ENCODE measurements at regions not wholly inside any gene's neighbourhood (a gene's known extent, or its start where the extent isn't known, plus 50 kb on each side); places are given as distances from the start of the nearest gene placed in this dataset.
A peak's percentile ranks its signal among the peaks of the same experiment; 100 is the strongest.
"Not testable (repeated sequence)": the region's sequence is repeated elsewhere in the genome, so short reads cannot be mapped to it uniquely, and the experiment has no call there.

DNA sequence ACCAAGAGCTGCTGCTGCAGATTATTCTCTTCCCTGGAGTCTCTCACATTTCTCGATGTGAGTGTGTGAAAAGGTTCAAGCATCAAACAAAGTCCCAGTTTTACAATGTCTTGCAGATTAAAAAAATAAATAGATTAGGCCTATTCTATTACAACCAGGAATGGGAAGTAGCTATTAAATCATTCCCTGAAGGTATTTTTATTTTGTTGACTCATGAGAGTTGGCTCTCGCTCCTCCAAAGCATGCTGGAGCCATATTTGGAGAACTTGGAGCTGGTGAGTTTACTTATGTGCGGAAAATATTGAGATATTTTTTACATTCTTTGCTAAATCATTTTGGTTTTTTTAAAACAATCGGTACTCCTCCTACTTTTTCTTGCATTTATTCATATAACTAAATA, 572.3 kb downstream of the ETNK1 start:
- DNase-seq, result no peak

DNA sequence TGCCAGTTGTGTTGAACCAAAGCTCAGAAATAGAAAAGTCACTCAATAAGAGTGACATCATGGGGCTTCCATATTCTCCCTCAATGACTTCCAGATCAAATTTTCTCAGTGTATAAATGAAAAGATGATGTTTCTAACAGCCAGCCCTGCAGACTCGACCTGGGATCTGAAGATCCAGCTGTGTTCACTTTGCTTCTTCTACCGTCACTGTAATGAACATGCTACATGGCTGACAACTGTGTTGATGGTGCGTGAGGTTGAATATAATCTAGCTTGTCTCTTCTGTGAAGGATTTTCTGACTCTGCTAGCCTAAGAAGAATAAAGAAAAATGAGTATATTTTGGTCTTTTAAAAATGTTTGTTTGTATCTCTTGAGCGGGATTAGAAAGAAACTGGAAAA, 577.8 kb downstream of the ETNK1 start:
- no peak for DNase-seq

DNA sequence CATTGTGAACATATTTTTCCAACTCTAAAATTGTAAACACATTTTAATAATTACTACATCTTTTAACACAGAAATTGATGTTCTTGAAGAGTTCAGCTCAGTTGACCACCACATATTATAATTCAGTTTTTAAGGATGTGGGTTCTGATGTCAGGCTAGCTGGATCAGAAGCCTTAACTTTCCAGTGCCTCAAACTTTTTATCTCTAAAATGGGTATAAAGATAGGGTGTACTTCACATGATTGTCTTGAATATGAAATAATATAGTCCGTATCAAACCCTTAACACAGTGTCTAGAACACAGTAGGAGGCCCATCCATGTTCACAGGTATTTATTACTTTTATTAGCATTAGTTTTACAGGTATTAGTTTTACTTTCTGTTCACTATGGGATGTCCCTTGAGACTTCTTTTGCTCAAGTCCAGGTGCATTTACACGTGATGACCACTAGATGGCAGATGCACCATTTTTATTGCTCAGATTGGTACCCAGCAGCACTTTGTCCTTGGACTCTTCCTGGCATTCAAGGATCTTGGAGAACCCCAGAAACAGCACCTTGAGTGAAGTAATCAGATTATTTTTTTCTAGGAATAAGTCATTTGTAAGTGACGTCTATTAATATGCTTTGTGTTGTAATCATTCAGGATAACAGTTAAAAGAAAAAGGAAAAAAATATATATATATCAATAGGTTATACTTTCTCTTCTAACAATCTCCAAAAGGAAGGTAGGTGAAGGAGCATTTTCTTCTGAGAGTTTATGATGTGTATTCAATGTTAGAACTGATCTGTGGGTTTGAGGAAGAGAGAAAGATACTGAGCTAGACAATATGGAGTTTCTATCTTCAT, 580.2 kb downstream of the ETNK1 start:
- peak; percentile 64 for DNase-seq

DNA sequence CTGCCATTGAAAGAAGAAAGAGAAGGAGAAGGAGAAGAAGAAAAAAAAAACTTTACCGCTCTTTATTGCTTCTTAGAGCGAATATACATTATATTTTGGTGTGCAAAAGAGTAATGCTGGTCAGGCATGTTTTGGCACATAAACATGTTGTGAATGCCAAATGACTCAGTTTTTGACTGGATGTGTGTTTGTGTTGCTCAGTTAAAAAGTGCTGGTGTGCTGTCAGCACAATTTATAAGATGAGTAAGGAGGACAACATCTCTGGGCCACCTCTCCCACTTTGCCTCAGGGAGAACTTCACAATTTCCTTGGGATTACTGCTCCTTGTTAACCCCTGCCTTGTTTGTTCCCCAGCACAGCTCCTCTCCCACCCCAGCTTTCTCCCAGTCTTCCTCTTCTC, 584.8 kb downstream of the ETNK1 start:
- no peak for DNase-seq

DNA sequence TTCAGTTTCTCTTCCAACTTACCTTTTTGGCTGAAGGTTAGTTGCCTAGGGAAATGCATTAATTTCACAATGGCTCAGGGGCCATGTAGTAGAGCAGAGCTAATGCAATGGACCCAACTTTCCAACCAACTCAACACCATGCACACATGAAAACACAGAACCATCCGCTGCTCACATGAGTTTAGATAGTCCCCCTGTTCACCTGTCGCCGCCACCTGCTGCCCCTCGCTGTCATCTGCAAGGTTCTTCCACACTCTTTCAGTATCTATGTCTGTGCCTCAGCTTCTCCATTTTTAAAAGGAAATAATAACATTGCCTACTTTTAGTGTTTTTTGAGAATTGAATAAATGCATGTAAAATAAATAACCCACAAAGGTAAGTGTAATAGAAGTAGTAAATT, 585.6 kb downstream of the ETNK1 start:
- no peak for DNase-seq

DNA sequence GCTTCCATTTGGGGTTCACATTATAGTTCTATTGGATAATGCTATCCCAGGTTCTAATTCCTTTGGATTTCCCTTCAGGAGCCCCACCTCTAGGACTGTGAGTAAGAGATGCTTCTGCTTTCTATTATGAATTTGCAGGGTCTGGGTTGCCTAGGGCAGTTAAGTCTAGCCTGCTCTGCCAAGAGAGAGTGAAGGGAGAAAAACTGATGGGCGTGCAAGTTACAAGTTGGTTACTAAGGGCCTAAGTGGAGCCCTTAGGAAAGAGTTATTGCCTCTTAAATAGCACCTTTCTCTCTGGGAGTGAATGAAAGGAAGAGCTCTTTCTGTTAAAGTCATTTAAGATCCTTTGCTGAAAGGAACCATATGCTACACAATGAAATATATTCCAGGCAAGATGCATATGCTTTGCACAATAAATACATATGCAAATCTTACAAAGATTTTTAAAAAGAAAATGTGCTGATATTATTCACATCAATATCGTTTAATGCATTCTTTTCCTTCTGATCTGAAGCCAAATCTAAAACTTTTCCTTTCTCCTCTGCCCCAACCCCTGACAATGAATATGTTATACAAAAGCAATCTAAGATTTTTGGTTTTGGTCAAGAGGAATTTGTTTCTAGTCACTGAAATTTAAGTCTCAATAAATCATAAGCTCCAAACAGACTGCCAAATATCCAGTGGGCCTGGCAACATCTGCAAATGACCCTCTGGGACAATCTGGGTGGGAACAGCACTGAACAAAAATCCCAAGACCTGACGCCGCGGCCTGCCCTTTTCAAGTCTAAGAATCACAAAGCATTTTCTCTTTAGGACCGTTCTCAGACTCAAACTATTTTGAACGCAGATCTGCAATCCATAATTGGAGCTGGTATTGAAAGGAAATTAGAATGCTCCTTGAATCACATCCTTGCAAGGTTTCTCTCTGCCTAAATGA, 586.7 kb downstream of the ETNK1 start:
- no peak for DNase-seq

DNA sequence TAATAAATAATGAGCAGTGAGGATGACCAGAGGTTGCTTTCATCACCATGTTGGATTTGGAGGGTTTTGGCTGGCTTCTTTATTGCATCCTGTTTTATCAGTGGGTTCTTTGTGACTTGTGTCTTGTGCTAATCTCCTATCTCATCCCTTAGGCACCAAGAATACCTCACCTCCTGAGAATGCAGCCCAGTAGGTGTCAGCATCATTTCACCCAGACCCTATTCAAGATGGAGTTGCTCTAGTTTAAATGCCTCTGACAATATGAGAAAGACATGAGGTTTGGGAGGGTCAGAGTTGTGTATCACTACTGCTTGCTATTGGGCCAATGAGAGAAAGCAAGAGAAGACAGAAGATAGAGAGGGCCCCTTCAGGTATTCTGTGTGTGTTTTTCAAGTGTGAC, 592.2 kb downstream of the ETNK1 start:
- DNase-seq, result no peak

DNA sequence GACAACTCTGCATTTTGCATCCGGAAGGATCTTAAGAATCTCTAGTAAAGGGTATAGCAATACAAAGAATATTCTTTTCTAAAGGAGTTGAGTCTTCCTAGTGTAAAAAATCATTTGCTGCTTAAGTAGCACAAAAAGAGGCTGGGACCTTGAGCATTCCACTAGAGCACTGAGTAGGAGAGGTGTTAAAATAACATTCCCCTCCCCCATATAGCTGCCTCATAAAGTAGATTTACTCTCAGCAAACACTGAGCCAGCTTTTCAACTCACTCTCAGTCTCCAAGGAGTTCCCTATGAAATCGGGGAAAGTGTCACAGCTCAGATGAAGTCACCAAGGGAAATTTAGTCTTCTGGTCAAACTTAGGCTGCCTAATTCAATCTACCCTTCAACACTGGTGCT, 592.7 kb downstream of the ETNK1 start:
- no peak for DNase-seq

DNA sequence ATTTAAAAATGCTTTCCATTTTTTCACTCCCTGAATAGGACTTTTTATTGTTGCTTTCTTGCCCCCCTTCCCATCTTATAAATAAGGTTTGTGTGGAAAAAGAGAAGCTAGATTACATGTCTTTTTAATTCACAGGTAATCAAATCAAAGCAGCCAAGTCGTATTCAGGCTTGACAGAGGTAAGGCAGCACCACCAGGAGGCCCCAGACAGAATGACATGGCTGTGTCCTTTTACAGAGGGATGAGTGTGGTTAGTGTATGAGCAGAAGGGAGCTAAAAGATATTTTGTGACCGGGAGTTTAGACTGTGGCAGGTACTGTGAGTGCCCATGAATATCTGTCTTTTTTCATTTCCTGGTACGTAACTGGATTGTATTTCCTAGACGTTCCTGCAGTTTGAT, 596.1 kb downstream of the ETNK1 start:
- DNase-seq, result no peak

DNA sequence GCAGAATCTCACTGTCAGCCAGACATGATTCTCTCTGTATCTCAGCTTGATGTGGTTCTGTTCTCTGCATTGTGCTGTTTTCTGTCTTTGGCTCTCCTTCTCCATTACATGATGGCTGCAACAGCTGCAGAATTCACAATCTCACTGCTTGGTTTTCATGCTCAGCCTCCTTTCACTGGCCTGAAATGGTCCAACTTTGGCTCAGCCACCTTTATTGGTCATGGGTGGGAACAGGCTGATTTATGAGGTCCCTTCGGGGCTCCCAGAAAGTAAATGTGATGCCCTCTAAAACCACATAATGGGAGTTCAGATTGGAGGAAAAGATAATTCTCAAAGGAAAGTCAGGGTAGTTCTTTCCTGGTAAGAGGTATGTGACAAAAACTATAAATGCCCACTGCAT, 597.0 kb downstream of the ETNK1 start:
- no peak for DNase-seq

DNA sequence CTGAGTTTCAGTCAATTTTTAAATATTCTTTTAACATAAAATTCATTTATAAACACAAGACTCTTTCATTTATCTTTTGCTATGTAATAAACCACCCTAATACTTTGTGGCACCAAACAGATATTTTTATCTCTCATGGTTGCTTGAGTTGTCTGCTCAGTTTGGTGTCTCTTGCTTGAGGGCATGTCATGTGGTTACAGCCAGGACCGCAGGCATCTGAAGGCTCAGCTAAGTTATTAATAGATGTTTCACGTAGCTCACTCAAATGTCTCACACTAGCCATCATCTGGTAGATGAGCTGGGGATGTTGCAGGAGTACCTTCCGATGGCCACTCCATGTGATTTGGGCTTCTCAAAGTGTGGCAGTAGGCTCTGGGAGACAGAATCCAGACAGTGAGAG, 597.8 kb downstream of the ETNK1 start:
- no peak for DNase-seq

DNA sequence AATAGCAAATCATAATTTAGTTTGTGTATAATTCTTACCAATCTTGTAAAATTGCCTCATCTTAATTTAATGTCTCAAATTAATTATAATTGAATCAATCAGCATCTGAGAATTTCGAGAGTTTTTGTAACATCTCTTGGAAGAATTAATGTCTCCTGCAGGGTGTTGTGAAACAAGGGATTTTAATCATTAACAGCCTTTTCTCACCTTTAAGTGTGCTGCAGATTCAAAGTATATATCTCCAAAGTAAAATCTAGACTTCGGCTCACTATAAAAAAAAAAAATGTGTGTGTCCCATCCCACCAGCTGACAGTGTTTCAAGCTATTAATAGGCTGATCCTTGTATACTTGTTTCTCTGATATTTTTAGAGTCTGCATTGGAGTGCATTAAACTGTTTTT, 603.1 kb downstream of the ETNK1 start:
- DNase-seq, result no peak

DNA sequence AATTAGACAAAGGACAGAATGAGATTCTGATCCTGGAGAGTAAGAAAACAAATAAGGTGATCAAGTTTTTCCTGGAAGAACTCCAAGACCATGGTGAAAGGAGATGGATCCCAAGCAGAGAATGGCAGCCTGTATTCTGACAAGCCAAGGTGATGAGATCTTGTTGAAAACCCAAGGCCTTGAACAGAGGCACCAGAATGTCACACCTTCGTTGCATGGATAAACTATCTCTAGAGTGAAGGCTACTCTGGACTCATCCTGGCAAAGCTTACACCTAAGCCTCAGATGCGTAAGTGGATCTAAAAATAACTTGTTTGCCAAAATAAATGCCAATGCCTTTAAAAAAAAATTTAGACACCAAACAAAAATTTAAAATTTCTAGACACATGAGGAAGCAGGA, 605.9 kb downstream of the ETNK1 start:
- no peak for DNase-seq

DNA sequence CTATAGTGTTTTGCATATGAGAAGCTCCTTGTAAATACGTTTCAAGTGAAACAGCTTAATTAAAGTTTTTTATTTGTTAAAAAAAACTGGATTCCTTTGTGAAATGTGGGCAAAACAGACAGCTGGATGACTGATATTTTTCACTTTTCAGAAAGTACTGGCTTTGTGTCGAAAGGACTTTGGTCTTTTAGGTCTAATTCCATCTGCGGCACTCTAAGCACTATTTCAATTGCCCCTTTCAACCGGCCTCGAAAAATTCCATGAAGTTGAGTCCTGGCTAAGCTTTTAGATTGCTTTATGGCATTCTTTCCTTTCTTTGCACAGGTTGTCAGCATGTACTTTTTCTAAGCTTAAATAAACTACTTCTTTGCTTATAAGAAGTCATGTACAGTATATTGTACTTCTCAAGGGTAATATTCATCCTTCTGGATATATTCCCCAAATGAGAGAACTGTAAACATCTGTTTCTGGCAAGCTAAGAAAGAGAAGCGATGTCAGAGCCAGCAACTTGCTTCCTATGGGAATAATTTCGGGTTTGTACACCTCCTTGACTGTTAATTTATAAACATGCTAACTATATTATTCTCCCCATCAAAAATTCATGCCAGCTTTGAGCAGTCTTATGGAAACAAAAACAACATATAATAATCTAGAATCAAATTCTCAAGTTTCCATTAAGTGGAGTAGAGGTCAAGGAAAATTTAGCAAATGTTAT, 611.3 kb downstream of the ETNK1 start:
- DNase-seq, result no peak

DNA sequence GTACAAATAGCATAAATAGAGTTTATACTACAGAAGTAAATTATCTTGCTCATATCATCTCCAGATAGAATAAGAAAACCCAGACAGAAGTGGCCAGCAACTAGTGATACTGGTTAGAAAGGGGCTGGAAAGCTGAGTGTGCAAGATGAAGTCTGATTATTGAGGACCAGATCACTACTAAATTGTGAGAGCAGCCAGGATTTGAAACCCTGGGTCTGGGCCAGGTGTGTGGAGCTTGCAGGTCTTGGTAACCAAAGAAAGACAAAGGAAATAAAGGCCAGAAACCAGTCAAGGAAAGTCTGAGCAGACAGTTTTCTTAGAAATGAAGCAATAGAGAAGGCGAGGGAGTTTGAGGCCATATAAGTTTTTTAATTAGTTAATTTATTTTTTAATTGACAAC, 611.8 kb downstream of the ETNK1 start:
- DNase-seq, result no peak

DNA sequence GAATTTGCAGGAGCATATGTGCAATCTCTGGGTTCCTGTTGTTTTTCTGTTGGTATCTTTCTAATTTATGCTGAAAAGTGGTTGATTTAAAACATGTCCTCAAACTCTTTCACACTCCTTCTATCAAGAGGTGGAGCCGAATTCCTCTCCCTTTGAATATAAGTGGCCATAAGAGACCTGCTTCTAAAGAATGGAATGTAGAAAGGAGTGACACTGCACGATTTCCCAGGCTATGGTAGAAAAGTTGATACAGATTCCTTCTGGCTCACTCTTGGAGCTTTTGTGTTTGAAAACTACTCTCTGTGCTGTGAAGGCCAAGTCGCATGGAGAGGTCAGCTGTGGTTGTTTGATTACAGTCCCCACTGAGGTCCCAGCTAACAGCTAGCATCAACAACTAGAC, 613.2 kb downstream of the ETNK1 start:
- no peak for DNase-seq

DNA sequence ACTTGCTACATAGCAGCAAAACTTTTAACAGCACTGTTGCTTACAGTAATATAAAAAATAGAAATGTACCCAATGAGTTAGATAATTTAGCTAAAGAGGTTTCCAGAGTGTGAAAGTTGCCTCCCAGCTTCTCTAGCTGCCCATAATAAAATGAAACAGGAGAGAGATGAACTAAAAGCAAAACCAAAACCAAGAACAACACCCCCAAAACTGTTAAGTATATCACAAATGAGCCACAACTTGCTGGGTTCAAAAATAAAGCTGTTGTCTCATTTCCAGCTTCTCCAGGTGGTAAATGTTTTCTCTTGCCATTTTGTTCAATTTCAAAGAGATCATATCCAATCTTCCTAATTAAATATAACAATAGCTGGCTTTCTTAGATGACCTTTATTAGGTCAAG, 614.0 kb downstream of the ETNK1 start:
- DNase-seq, result no peak

DNA sequence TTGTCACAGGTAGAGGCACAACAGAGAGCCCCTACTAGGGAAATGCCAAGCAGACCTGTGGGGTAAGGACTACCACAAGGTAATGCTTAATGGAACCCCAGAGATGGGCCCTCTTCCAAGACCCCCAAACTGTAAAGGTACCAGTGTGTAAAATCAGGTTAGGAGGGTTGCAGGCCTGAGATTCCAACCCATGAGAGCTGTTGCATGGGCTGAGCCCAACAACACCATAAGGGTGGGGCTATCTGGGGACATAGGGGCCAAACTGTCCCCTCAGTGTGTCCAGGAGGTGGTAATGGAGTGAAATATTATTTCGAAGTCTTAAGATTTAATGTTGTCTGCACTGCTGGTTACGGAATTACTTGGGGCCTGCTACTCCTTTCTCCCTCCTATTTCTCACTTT, 620.2 kb downstream of the ETNK1 start:
- no peak for DNase-seq

DNA sequence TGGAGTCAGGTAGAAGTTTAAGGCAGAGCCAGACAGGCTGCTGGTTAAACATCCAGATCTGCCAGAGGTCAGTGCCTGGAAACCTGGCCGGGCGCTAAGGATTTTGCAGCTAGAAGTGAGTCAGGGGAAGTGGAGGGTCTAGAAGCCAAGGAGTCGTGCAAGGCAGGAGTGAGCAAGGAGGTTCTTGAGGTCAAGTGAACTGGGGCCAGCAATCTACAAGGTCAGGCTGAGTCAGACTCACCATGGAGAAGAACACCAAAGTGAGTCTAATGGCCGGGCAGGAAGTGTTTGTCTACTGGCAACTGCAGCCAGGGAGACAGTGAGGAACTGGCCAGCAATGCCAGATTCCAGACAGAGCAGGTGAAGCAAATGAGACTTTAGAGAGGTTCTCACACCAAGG, 628.2 kb downstream of the ETNK1 start:
- DNase-seq, result no peak

DNA sequence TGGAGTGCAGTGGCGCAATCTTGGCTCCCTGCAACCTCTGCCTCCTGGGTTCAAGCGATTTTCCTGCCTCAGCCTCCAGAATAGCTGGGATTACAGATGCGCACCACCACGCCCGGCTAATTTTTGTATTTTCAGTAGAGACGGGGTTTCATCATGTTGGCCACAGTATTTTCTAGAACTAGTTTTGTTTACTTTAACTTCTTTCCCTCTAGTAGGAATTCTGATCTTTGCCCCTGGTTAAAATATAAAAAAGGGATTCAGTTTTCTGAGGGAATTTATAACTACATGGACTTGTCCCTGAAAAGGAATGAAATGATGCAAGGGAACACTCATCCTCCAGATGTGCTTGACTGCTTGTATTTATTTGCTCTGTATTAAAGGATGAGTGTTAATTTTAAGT, 628.9 kb downstream of the ETNK1 start:
- not testable (repeated sequence) for DNase-seq

DNA sequence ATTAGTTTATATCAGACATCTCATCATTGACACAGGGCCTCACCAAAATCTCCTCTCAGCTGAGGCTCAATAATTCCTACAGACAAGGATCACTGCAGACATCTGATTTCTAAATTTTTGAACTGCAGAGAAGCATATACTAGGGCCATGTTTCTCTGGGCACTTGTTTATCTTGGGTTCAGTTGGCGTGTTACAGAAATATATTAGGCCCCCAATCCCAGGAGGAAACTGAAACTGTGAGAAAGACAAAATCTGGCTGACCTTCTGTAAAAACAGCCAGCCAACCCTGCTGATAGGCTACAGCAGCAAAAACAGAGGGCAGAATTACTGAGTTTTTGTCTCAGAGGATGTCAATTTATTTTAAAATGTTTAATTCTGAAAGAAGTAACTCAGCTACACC, 634.6 kb downstream of the ETNK1 start:
- DNase-seq, result no peak

DNA sequence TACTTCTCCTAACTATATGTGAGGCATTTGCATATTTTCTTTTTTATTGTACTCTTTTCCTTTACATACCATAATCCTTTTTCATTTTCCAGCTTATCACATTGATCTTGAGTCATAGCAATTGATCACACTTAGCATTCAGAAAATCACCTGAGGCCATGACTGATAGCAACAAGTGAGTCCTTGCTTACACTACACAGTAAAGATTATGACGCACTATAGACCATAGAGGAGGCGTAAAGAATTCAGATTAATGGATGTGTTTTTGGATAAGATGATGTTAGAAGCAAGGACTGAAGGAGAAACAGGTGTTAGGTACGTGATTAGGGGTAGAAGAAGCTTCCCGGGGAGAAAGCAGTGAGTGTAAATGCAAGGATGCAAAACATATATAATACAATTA, 637.7 kb downstream of the ETNK1 start:
- DNase-seq, result no peak

DNA sequence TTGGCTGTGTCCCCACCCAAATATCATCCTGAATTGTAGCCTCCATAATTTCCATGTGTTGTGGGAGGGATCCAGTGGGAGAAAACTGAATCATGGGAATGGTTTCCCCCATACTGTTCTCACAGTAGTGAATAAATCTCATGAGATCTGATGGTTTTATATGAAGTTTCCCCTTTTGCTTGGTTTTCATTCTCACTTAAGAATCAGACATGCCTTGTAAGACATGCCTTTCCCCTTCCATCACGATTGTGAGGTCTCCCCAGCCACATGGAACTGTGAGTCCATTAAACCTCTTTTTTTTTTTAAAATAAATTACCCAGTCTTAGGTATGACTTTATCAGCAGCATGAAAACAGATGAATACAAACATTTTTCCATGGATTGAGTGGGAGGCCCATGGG, 652.9 kb downstream of the ETNK1 start:
- no peak for DNase-seq

Data from skin of body (tissue), 1 donor.